Bronchial epithelial cell (primary cell): ENCODE measurements at regions not wholly inside any gene's neighbourhood (a gene's known extent, or its start where the extent isn't known, plus 50 kb on each side); places are given as distances from the start of the nearest gene placed in this dataset.

Source experiments
- DNase-seq: peaks from one replicate; pipeline ENCODE4 v3.0.0-alpha.2; 2010; ENCODE audit warnings: low read depth
- FAIRE-seq: peaks from 2 replicates; lab custom pipeline; 2011; peaks lifted over from hg19 to GRCh38; lab: Jason Lieb, UNC
- H3K27me3 ChIP-seq: 2 replicates; pipeline ENCODE4 v1.5.1; 2011; ENCODE audit warnings: low read length; ENCODE audit not compliant: control insufficient read depth, insufficient read depth
- H3K36me3 ChIP-seq: 2 replicates; pipeline ENCODE4 v1.5.1; 2011; ENCODE audit warnings: low read length; ENCODE audit not compliant: control insufficient read depth, insufficient read depth
- H3K4me3 ChIP-seq: 2 replicates; pipeline ENCODE4 v1.5.1; 2011; ENCODE audit warnings: mild to moderate bottlenecking, low read depth, low read length, control low read depth
- CTCF ChIP-seq: IDR thresholded peaks from 2 replicates; pipeline ENCODE4 v1.5.1; 2011; ENCODE audit warnings: mild to moderate bottlenecking, moderate library complexity, low read length, control low read depth, inconsistent platforms; ENCODE audit not compliant: insufficient read depth, severe bottlenecking

GRCh38 chr6:90645634-90646033 is 58.8 kb upstream of the MAP3K7 start:
- H3K4me3 ChIP-seq: no peak overlapping the region
- H3K36me3 ChIP-seq: no peaks in the 10 kb centered on the region
- FAIRE-seq: no peak
- peak; percentile 45 for DNase-seq
- H3K27me3 ChIP-seq: no peaks in the 10 kb centered on the region
- TF ChIP-seq CTCF: no peak

- FAIRE-seq (no peak), DNase-seq (no peak)
- no peak overlapping the region for H3K4me3 ChIP-seq
- no peak for TF ChIP-seq CTCF
- H3K27me3 ChIP-seq: no peaks in the 10 kb centered on the region
- no peaks in the 10 kb centered on the region for H3K36me3 ChIP-seq
Measured at GRCh38 chr6:90644492-90644891, 57.6 kb upstream of the MAP3K7 start.

GRCh38 chr6:90643381-90643780 is 56.5 kb upstream of the MAP3K7 start:
- Histone ChIP-seq H3K36me3 (no peaks in the 10 kb centered on the region), H3K27me3 (no peaks in the 10 kb centered on the region), H3K4me3 (no peak overlapping the region)
- DNase-seq (no peak), FAIRE-seq (no peak)
- no peak for TF ChIP-seq CTCF

- Histone ChIP-seq H3K36me3 (no peaks in the 10 kb centered on the region), H3K4me3 (no peak overlapping the region), H3K27me3 (no peaks in the 10 kb centered on the region)
- DNase-seq: no peak
- no peak for TF ChIP-seq CTCF
- no peak for FAIRE-seq
Measured at GRCh38 chr6:90637320-90637719, 50.4 kb upstream of the MAP3K7 start.
